PFSK-1 (cell line): ENCODE measurements at regions not wholly inside any gene's neighbourhood (a gene's known extent, or its start where the extent isn't known, plus 50 kb on each side); places are given as distances from the start of the nearest gene placed in this dataset.

Source experiments
- FOXP2 ChIP-seq: optimal IDR thresholded peaks from 2 replicates; pipeline ENCODE3; 2011; ENCODE audit warnings: borderline replicate concordance, control low read depth, inconsistent platforms; ENCODE audit not compliant: insufficient read depth; ENCODE audit errors: extremely low read length, extremely low read depth
- POLR2AphosphoS5 ChIP-seq: IDR thresholded peaks from 2 replicates; pipeline ENCODE4 v1.6.1; 2012; ENCODE audit warnings: low read depth, mild to moderate bottlenecking, control low read depth, low read length, moderate library complexity
- REST ChIP-seq, 2 experiments: IDR thresholded peaks; 2 replicates each; pipeline versions ENCODE4 v1.6.1 to v1.8.0; 2011 to 2012; ENCODE audit warnings: low read depth in 2 of 2, low read length in 2 of 2, control low read depth in 1 of 2, inconsistent platforms in 1 of 2, mild to moderate bottlenecking in 1 of 2, moderate library complexity in 1 of 2; ENCODE audit not compliant: insufficient read depth in 1 of 2
- SIN3A ChIP-seq: IDR thresholded peaks from 2 replicates; pipeline ENCODE4 v1.6.1; 2012; ENCODE audit warnings: mild to moderate bottlenecking, low read length, moderate library complexity, borderline replicate concordance; ENCODE audit not compliant: insufficient read depth
- TAF1 ChIP-seq: IDR thresholded peaks from 2 replicates; pipeline ENCODE4 v1.6.1; 2012; ENCODE audit warnings: low read length, control low read depth, borderline replicate concordance; ENCODE audit not compliant: insufficient read depth

- TF ChIP-seq POLR2AphosphoS5 (no peak), TAF1 (no peak), FOXP2 (no peak), REST (IDR thresholded peaks at IDR 0.05; ENCODE audit: insufficient read depth in 1 of 2, low read depth in 2 of 2, low read length in 2 of 2) (no peak), SIN3A (no peak)
These were observed 175.1 kb downstream of the SCP2D1 start for GRCh38 chr20:18988701-18989100.

GRCh38 chr20:18989736-18990474, 176.3 kb downstream of the SCP2D1 start:
- TF ChIP-seq SIN3A (no peak), REST (IDR thresholded peaks at IDR 0.05; ENCODE audit: insufficient read depth in 1 of 2, low read depth in 2 of 2, low read length in 2 of 2) (no peak), TAF1 (no peak), POLR2AphosphoS5 (no peak), FOXP2 (no peak)

GRCh38 chr20:18991012-18991411, 177.4 kb downstream of the SCP2D1 start:
- TF ChIP-seq REST (IDR thresholded peaks at IDR 0.05; ENCODE audit: insufficient read depth in 1 of 2, low read depth in 2 of 2, low read length in 2 of 2) (no peak), POLR2AphosphoS5 (no peak), TAF1 (no peak), FOXP2 (no peak), SIN3A (no peak)

- TF ChIP-seq FOXP2 (no peak), SIN3A (no peak), TAF1 (no peak), POLR2AphosphoS5 (no peak), REST (IDR thresholded peaks at IDR 0.05; ENCODE audit: insufficient read depth in 1 of 2, low read depth in 2 of 2, low read length in 2 of 2) (no peak)
These were observed 178.8 kb downstream of the SCP2D1 start for GRCh38 chr20:18992418-18992817.
